ENCODE measurements at regions not wholly inside any gene's neighbourhood (a gene's known extent, or its start where the extent isn't known, plus 50 kb on each side); places are given as distances from the start of the nearest gene placed in this dataset.
A peak's percentile ranks its signal among the peaks of the same experiment; 100 is the strongest.
"Not testable (repeated sequence)": the region's sequence is repeated elsewhere in the genome, so short reads cannot be mapped to it uniquely, and the experiment has no call there.

DNA sequence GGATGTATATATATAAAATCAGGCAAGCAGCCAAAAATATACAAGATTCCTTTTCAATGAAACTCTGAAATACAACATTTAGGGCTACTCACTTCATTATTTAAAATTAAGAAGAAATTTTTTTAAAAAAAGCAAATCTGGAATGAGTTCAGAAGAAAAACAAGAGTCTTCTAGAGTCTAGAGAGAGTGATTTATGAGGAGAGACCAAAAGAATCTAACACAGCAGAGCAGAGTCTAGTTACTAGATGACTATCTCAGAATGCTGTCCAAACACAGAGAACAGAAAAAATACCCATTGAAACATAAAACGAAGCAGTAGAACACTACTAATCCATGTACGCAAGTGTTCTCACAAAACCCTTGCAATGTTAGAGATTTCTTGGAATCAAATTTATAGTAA is 275.2 kb upstream of the CBLB start:
- Histone ChIP-seq H3K9me3 (replicated peaks; ENCODE audit: low read length) (no peaks in the 10 kb centered on the region), H3K9ac (ENCODE audit: low read depth, low read length) (no peak overlapping the region), H3K4me3 (ENCODE audit: low read length) (no peak overlapping the region), H3K4me1 (ENCODE audit: control insufficient read depth, insufficient read depth, low read length) (no peaks in the 10 kb centered on the region), H3K36me3 (ENCODE audit: insufficient read depth, low read length) (no peaks in the 10 kb centered on the region), H3K27me3 (ENCODE audit: control insufficient read depth, insufficient read depth, low read length) (no peaks in the 10 kb centered on the region), H3K4me2 (ENCODE audit: low read length) (no peak overlapping the region)

DNA sequence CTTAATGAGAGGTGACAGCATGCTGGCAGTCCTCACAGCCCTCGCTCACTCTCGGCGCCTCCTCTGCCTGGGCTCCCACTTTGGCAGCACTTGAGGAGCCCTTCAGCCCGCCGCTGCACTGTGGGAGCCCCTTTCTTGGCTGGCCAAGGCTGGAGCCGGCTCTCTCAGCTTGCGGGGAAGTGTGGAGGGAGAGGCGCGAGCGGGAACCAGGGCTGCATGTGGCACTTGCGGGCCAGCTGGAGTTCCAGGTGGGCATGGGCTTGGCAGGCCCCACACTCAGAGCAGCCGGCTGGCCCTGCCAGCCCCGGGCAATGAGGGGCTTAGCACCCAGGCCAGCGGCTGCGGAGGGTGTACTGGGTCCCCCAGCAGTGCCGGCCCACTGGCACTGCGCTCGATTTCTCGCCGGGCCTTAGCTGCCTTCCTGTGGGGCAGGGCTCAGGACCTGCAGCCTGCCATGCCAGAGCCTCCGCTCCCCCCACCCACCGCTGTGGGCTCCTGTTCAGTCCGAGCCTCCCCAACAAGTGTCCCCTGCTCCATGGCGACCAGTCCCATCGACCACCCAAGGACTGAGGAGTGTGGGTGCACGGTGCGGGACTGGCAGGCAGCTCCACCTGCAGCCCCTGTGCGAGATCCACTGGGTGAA is 279.7 kb upstream of the CBLB start:
- not testable (repeated sequence) for H3K4me2 ChIP-seq (ENCODE audit: low read length); H3K9ac ChIP-seq (ENCODE audit: low read depth, low read length); H3K27me3 ChIP-seq (ENCODE audit: control insufficient read depth, insufficient read depth, low read length); H3K36me3 ChIP-seq (ENCODE audit: insufficient read depth, low read length); H3K4me3 ChIP-seq (ENCODE audit: low read length); H3K9me3 ChIP-seq (replicated peaks; ENCODE audit: low read length); H3K4me1 ChIP-seq (ENCODE audit: control insufficient read depth, insufficient read depth, low read length)

DNA sequence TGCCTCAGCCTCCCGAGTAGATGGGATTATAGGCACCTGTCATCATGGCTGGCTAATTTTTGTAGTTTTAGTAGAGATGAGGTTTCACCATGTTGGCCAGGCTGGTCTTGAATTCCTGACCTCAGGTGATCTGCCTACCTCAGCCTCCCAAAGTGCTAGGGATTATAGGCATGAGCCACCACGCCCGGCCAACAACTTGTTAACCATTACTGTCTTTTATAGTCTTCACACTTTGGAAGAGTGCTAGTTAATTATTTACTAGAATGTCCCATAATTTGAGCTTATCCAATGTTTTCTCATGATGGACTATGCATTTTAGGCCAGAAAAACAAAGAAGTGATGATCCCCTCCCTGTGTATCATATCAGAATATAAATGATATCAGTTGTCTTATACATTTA is 288.6 kb upstream of the CBLB start:
- Histone ChIP-seq H3K4me3 (ENCODE audit: low read length) (no peak overlapping the region), H3K4me2 (ENCODE audit: low read length) (no peak overlapping the region), H3K9me3 (replicated peaks; ENCODE audit: low read length) (no peaks in the 10 kb centered on the region), H3K4me1 (ENCODE audit: control insufficient read depth, insufficient read depth, low read length) (no peaks in the 10 kb centered on the region), H3K36me3 (ENCODE audit: insufficient read depth, low read length) (no peaks in the 10 kb centered on the region), H3K27me3 (ENCODE audit: control insufficient read depth, insufficient read depth, low read length) (no peaks in the 10 kb centered on the region), H3K9ac (ENCODE audit: low read depth, low read length) (no peak overlapping the region)

DNA sequence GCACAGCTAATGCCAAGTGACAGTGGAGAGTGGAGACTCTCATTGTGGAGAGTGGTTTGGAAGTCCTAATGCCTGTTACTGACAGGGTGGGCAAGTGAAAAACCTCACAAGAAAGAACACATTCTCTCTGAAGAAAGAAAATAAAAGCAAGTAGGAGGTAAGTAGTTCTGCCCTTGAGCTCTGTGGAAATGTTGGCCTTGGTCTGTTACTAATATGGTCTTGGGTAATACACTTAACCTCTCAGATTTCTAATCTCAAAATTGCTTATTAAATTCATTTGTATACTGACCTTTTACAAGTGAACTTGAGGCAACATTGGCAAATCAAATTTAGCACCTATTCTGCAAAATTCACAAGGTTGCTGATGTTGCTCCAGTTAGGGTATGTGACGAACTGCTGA is 291.6 kb upstream of the CBLB start:
- Histone ChIP-seq H3K4me3 (ENCODE audit: low read length) (no peak overlapping the region), H3K27me3 (ENCODE audit: control insufficient read depth, insufficient read depth, low read length) (no peaks in the 10 kb centered on the region), H3K9ac (ENCODE audit: low read depth, low read length) (no peak overlapping the region), H3K4me1 (ENCODE audit: control insufficient read depth, insufficient read depth, low read length) (no peaks in the 10 kb centered on the region), H3K36me3 (ENCODE audit: insufficient read depth, low read length) (no peaks in the 10 kb centered on the region), H3K9me3 (replicated peaks; ENCODE audit: low read length) (no peaks in the 10 kb centered on the region), H3K4me2 (ENCODE audit: low read length) (no peak overlapping the region)

DNA sequence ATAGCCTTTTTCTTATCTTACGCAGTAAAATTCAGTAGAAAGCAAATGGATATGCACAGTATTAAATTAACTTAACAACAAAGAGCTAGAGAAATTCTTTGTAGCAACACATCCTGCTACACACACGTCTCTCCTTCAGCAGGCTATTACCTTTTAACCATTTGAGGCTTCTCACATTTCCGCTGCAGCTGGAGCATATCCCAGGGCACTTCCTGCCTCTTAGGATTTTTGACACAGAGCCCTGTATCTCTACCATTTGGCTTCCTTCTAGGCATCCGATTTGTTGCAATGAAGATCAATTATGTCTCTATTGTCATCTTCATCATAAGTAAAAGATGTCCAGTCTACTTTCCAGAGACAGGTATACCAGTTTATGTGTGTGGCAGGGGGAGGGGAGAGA is 292.4 kb upstream of the CBLB start:
- Histone ChIP-seq H3K9ac (ENCODE audit: low read depth, low read length) (no peak overlapping the region), H3K4me2 (ENCODE audit: low read length) (no peak overlapping the region), H3K36me3 (ENCODE audit: insufficient read depth, low read length) (no peaks in the 10 kb centered on the region), H3K9me3 (replicated peaks; ENCODE audit: low read length) (no peaks in the 10 kb centered on the region), H3K4me3 (ENCODE audit: low read length) (no peak overlapping the region), H3K27me3 (ENCODE audit: control insufficient read depth, insufficient read depth, low read length) (no peaks in the 10 kb centered on the region), H3K4me1 (ENCODE audit: control insufficient read depth, insufficient read depth, low read length) (no peaks in the 10 kb centered on the region)

DNA sequence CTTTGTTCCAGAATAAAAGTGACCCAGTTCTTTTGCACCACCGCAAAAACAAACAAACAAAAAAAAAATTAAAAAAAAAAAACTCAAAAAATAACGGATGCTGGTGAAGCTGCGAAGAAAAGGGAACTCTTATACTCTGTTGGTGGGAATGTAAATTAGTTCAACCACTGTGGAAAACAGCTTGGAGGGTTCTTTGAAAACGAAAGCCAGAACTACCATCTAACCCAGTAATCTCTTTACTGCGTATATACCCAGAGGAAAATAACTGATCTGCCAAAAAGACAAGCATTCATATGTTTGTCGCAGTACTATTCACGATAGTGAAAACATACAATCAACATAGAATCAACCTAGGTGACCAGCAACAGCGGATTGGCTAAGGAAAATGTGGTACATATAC is 298.9 kb upstream of the CBLB start:
- no peaks in the 10 kb centered on the region for H3K9me3 ChIP-seq (replicated peaks; ENCODE audit: low read length)

DNA sequence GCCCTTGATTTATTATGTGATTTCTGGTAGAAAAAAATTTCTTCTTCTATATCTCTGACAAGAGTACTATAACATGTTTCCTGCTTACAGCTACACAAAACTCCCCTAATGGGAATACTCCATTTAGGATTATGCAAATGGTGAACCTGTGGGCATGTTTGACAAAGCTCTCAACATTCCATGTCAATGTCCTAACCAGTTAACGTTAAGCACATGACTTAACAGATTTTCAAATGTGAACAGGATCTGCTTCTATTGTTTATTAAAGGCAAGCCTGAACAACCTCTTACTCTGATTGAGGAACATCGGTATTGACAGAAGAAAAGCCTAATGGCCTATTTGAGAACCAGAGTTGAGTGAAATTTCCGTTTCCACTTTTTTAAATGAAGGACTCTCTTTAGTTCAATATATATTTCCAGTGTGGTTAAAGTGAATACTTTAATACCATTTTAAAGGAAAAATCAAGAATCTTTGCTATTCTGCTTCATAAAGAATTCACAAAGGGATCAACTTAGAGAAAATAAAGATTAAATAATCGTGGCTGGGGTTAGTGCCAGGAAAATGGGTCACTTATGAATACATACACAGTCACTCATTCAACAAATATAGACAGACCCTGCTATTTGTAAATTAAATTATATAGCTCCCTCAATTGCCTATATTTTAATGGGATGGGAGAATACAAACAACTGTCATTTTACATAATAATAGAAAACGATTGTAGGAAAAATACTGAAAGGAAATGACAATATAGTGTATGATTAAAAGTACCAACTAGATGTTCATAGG is 300.3 kb upstream of the CBLB start:
- no peaks in the 10 kb centered on the region for H3K27me3 ChIP-seq (ENCODE audit: control insufficient read depth, insufficient read depth, low read length)
- no peaks in the 10 kb centered on the region for H3K36me3 ChIP-seq (ENCODE audit: insufficient read depth, low read length)
- no peaks in the 10 kb centered on the region for H3K4me1 ChIP-seq (ENCODE audit: control insufficient read depth, insufficient read depth, low read length)
- no peaks in the 10 kb centered on the region for H3K9me3 ChIP-seq (replicated peaks; ENCODE audit: low read length)
- H3K9ac ChIP-seq (ENCODE audit: low read depth, low read length) = no peak overlapping the region
- no peak overlapping the region for H3K4me2 ChIP-seq (ENCODE audit: low read length)
- no peak overlapping the region for H3K4me3 ChIP-seq (ENCODE audit: low read length)

More for the DNA sequence above, 298.9 kb upstream of the CBLB start:
- Histone ChIP-seq H3K36me3 (ENCODE audit: insufficient read depth, low read length) (no peaks in the 10 kb centered on the region), H3K4me2 (ENCODE audit: low read length) (no peak overlapping the region), H3K9ac (ENCODE audit: low read depth, low read length) (no peak overlapping the region), H3K4me3 (ENCODE audit: low read length) (no peak overlapping the region), H3K4me1 (ENCODE audit: control insufficient read depth, insufficient read depth, low read length) (no peaks in the 10 kb centered on the region), H3K27me3 (ENCODE audit: control insufficient read depth, insufficient read depth, low read length) (no peaks in the 10 kb centered on the region)

DNA sequence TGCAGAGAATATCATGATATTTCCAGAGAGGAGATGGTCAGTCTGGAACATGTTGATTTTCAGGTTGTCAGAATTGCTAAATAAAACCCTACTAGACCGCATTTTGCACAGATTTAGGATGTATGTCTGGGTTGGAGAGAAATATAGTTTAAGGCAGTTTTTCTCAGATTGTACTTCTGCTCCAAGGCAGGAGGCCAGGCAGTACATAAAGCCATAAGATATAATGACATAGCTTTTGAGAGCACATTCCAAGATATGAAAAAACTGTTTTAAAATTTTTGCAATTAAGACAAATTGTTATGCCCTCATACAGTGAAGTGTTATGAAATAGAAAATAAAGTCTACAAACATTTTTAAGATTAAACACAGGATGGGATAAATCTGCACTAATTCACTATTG is 301.8 kb upstream of the CBLB start:
- H3K36me3 ChIP-seq (ENCODE audit: insufficient read depth, low read length) = no peaks in the 10 kb centered on the region
- H3K9ac ChIP-seq (ENCODE audit: low read depth, low read length) = no peak overlapping the region
- H3K4me3 ChIP-seq (ENCODE audit: low read length) = no peak overlapping the region
- no peaks in the 10 kb centered on the region for H3K9me3 ChIP-seq (replicated peaks; ENCODE audit: low read length)
- no peaks in the 10 kb centered on the region for H3K4me1 ChIP-seq (ENCODE audit: control insufficient read depth, insufficient read depth, low read length)
- H3K27me3 ChIP-seq (ENCODE audit: control insufficient read depth, insufficient read depth, low read length) = no peaks in the 10 kb centered on the region
- no peak overlapping the region for H3K4me2 ChIP-seq (ENCODE audit: low read length)

DNA sequence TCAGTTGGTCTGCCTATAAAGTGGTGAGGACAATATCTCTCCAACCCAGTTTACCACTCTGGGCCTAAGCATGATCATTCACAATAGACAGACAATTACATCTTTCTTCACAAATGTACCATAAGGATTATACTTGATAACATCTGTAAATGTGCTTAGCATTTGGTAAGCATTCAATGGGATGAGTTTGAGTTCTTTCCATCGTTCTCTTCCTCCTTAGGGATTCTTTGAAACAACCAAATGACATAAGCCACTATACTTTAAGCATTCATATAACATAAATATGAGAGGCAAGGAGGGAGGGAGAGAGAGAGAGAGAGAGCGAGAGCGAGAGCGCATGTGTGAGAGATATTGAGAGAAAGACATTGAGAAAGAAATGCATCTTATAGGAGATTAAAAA is 303.3 kb upstream of the CBLB start:
- H3K9ac ChIP-seq (ENCODE audit: low read depth, low read length) = no peak overlapping the region
- H3K27me3 ChIP-seq (ENCODE audit: control insufficient read depth, insufficient read depth, low read length) = no peaks in the 10 kb centered on the region
- no peaks in the 10 kb centered on the region for H3K4me1 ChIP-seq (ENCODE audit: control insufficient read depth, insufficient read depth, low read length)
- H3K4me3 ChIP-seq (ENCODE audit: low read length) = no peak overlapping the region
- no peak overlapping the region for H3K4me2 ChIP-seq (ENCODE audit: low read length)
- H3K9me3 ChIP-seq (replicated peaks; ENCODE audit: low read length) = no peaks in the 10 kb centered on the region
- no peaks in the 10 kb centered on the region for H3K36me3 ChIP-seq (ENCODE audit: insufficient read depth, low read length)

DNA sequence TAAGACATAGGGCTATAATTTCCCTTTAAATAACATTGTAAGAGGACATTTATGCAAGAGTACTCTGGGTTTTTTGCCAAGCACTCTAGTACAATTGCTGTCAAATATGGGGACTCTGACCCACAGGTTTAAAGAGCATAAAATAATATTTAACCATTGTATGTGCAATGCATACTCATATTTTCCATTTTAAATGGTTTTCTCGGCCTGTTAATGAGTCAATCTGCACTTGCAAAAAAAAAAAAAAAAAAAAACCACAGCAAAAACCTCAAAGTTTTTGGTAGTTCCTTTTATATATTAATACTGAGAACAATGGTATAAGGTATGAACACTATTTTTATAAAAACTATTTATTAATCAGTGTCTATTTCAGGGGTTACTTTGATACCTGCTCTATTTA is 304.0 kb upstream of the CBLB start:
- H3K4me1 ChIP-seq (ENCODE audit: control insufficient read depth, insufficient read depth, low read length) = no peaks in the 10 kb centered on the region

DNA sequence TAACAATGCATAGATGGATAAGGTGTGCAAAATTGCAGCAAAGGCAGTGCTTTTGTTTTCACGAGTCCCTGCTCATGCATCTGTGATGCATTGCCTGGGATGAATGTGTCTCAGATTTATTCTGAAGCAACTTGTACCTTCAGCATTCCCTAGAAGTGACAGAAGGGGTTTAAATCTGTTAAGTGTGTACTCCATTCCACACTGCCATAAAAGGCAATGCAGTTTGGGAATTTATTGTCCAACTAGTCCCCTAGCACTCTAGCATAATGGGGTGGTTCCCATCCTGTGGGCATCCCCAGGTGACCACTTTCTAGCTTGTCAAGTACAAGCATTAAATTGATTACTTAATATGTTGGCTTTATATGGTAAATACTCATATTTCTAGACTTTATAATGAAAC is 306.5 kb upstream of the CBLB start:
- H3K4me3 ChIP-seq (ENCODE audit: low read length) = no peak overlapping the region
- H3K9ac ChIP-seq (ENCODE audit: low read depth, low read length) = no peak overlapping the region
- no peaks in the 10 kb centered on the region for H3K36me3 ChIP-seq (ENCODE audit: insufficient read depth, low read length)
- no peaks in the 10 kb centered on the region for H3K27me3 ChIP-seq (ENCODE audit: control insufficient read depth, insufficient read depth, low read length)
- H3K4me1 ChIP-seq (ENCODE audit: control insufficient read depth, insufficient read depth, low read length) = no peaks in the 10 kb centered on the region
- no peaks in the 10 kb centered on the region for H3K9me3 ChIP-seq (replicated peaks; ENCODE audit: low read length)
- H3K4me2 ChIP-seq (ENCODE audit: low read length) = no peak overlapping the region

More for the DNA sequence above, 304.0 kb upstream of the CBLB start:
- Histone ChIP-seq H3K9me3 (replicated peaks; ENCODE audit: low read length) (no peaks in the 10 kb centered on the region), H3K9ac (ENCODE audit: low read depth, low read length) (no peak overlapping the region), H3K4me2 (ENCODE audit: low read length) (no peak overlapping the region), H3K4me3 (ENCODE audit: low read length) (no peak overlapping the region), H3K27me3 (ENCODE audit: control insufficient read depth, insufficient read depth, low read length) (no peaks in the 10 kb centered on the region), H3K36me3 (ENCODE audit: insufficient read depth, low read length) (no peaks in the 10 kb centered on the region)

DNA sequence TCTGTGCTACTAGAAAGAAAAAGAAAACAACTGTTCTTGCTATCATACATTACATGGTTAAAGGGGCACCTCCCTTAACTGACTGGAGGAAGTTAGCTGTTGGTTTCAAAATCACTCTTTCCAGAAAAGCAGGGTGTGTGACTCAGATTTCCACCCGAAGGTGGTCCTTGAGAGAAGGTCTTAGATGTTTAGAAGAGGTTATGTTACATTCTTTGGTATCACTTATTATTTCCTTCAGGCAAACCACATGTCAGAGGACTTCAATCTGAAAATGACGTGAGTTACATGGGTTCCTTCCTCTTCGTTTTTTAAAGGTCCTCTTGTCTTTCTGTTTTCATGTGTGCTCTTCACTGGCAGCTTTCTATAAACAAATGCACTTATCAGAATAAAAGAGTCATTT is 307.9 kb upstream of the CBLB start:
- no peaks in the 10 kb centered on the region for H3K27me3 ChIP-seq (ENCODE audit: control insufficient read depth, insufficient read depth, low read length)
- H3K4me3 ChIP-seq (ENCODE audit: low read length) = no peak overlapping the region
- peak overlapping the region; percentile 36 for H3K4me2 ChIP-seq (ENCODE audit: low read length)
- H3K36me3 ChIP-seq (ENCODE audit: insufficient read depth, low read length) = no peaks in the 10 kb centered on the region
- H3K9me3 ChIP-seq (replicated peaks; ENCODE audit: low read length) = no peaks in the 10 kb centered on the region
- no peaks in the 10 kb centered on the region for H3K4me1 ChIP-seq (ENCODE audit: control insufficient read depth, insufficient read depth, low read length)
- H3K9ac ChIP-seq (ENCODE audit: low read depth, low read length) = no peak overlapping the region

All from skeletal muscle satellite cell (primary cell).